Choroid plexus epithelial cell (primary cell): ENCODE measurements at regions not wholly inside any gene's neighbourhood (a gene's known extent, or its start where the extent isn't known, plus 50 kb on each side); places are given as distances from the start of the nearest gene placed in this dataset.

Experiments
- DNase-seq: peaks from one replicate; pipeline ENCODE4 v3.0.0-alpha.2; 2010; ENCODE audit warnings: low read depth
- H3K4me3 ChIP-seq: 2 replicates; pipeline ENCODE4 v1.5.1; 2011; ENCODE audit warnings: low read depth, mild to moderate bottlenecking, control low read depth, low read length, moderate library complexity
- TF ChIP-seq, protein P1 (sequence below): conservative IDR thresholded peaks from 2 replicates; pipeline ENCODE4 v1.5.1; 2011; ENCODE audit warnings: low read depth, mild to moderate bottlenecking, control low read depth, inconsistent platforms, low read length, moderate library complexity

GRCh38 chr4:45939056-45939455 lies 184.8 kb downstream of the GABRG1 start:
- DNase-seq = no peak
- TF ChIP-seq, protein P1, sequence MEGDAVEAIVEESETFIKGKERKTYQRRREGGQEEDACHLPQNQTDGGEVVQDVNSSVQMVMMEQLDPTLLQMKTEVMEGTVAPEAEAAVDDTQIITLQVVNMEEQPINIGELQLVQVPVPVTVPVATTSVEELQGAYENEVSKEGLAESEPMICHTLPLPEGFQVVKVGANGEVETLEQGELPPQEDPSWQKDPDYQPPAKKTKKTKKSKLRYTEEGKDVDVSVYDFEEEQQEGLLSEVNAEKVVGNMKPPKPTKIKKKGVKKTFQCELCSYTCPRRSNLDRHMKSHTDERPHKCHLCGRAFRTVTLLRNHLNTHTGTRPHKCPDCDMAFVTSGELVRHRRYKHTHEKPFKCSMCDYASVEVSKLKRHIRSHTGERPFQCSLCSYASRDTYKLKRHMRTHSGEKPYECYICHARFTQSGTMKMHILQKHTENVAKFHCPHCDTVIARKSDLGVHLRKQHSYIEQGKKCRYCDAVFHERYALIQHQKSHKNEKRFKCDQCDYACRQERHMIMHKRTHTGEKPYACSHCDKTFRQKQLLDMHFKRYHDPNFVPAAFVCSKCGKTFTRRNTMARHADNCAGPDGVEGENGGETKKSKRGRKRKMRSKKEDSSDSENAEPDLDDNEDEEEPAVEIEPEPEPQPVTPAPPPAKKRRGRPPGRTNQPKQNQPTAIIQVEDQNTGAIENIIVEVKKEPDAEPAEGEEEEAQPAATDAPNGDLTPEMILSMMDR = no peak
- H3K4me3 ChIP-seq = no peak overlapping the region

- TF ChIP-seq, protein P1 = no peak
- no peak overlapping the region for H3K4me3 ChIP-seq
- DNase-seq = no peak
These were observed 192.7 kb downstream of the GABRG1 start for GRCh38 chr4:45931154-45931553.

GRCh38 chr4:45927641-45928040 lies 196.2 kb downstream of the GABRG1 start:
- DNase-seq = no peak
- TF ChIP-seq, protein P1 = no peak
- no peak overlapping the region for H3K4me3 ChIP-seq

GRCh38 chr4:45925809-45926208 lies 198.0 kb downstream of the GABRG1 start:
- no peak overlapping the region for H3K4me3 ChIP-seq
- no peak for DNase-seq
- TF ChIP-seq, protein P1 = no peak

DNA sequence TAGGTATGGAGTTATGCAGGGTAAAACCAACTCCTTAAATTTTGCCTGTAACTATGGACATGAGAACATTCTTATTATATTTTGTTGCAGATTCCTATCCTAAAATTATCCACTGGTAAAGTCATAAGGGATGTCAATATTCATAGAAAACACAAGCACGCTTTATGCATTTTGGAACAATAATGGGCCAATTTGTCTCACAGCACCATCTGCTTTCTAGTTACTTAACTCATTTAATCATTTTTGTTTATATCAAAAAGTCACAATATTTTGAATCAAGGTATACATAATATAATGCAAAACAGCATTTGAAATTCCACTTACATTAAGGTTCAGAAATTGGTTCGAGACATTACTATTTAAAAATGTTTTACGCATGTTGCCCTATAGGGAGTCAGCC lies 203.0 kb downstream of the GABRG1 start:
- no peak for DNase-seq
- TF ChIP-seq, protein P1 = no peak
- H3K4me3 ChIP-seq = no peak overlapping the region

- no peak overlapping the region for H3K4me3 ChIP-seq
- TF ChIP-seq, protein P1 = no peak
- no peak for DNase-seq
These were observed 213.3 kb downstream of the GABRG1 start for GRCh38 chr4:45910511-45910910.

GRCh38 chr4:45897946-45898585 lies 225.8 kb downstream of the GABRG1 start:
- DNase-seq = no peak
- TF ChIP-seq, protein P1 = no peak
- no peak overlapping the region for H3K4me3 ChIP-seq
